CD4-positive, alpha-beta T cell (primary cell): ENCODE measurements at regions not wholly inside any gene's neighbourhood (a gene's known extent, or its start where the extent isn't known, plus 50 kb on each side); places are given as distances from the start of the nearest gene placed in this dataset.

Experiments used
- ATAC-seq: fragments of 200-7000 bp; cut with Tn5 transposase; one replicate; pipeline ENCODE4 v1.10.0; 2022; ENCODE audit warnings: mild to moderate bottlenecking; ENCODE audit not compliant: poor library complexity
- CTCF ChIA-PET: fragments of 350-600 bp; sonication (Branson Sonifier 250); formaldehyde crosslinking; loops from one replicate; lab custom pipeline; 2021; ENCODE audit warnings: antibody characterized with exemption, inconsistent platforms; lab: Charles Lee
- POLR2A ChIA-PET: fragments of 350-600 bp; sonication (Branson Sonifier 250); formaldehyde crosslinking; loops from one replicate; lab custom pipeline; 2021; ENCODE audit warnings: antibody characterized with exemption, inconsistent platforms; lab: Charles Lee
- DNase-seq, 14 experiments: peaks; one replicate each; pipeline ENCODE4 v3.0.0-alpha.2; 2013 to 2020; ENCODE audit warnings: mixed read lengths in 2 of 14
- H3K27ac ChIP-seq, 2 donors: one replicate each; pipeline versions ENCODE4 v1.5.1 to v1.7.0; 2013; ENCODE audit warnings: low read length in 2 of 2, low read depth in 1 of 2, mild to moderate bottlenecking in 1 of 2
- H3K27me3 ChIP-seq, 2 experiments: 1 replicate in 1 of 2; 2 replicates in 1 of 2; pipeline versions ENCODE4 v1.6.1 to v1.7.0; 2013; ENCODE audit warnings: low read length in 2 of 2, control low read depth in 1 of 2, mild to moderate bottlenecking in 1 of 2, moderate library complexity in 1 of 2; ENCODE audit not compliant: insufficient read depth in 2 of 2, control insufficient read depth in 1 of 2
- H3K36me3 ChIP-seq: one replicate; pipeline ENCODE4 v1.6.1; 2013; ENCODE audit warnings: low read length, control low read depth; ENCODE audit not compliant: insufficient read depth
- H3K4me1 ChIP-seq: one replicate; pipeline ENCODE4 v1.6.1; 2013; ENCODE audit warnings: low read length, control low read depth; ENCODE audit not compliant: insufficient read depth
- H3K4me3 ChIP-seq: one replicate; pipeline ENCODE4 v1.5.1; 2013; ENCODE audit warnings: mild to moderate bottlenecking, low read length, moderate library complexity
- H3K9me3 ChIP-seq, 2 experiments: 1 replicate in 1 of 2; 2 replicates in 1 of 2; pipeline versions ENCODE4 v1.6.1 to v1.7.0; 2013; ENCODE audit warnings: low read length in 2 of 2, mild to moderate bottlenecking in 2 of 2, control low read depth in 1 of 2, moderate library complexity in 1 of 2; ENCODE audit not compliant: control insufficient read depth in 1 of 2, insufficient read depth in 1 of 2
- H3K27ac Mint-ChIP-seq: one replicate; pipeline ENCODE4 v1.8.0; 2020; ENCODE audit warnings: mixed read lengths
- H3K27me3 Mint-ChIP-seq: one replicate; pipeline ENCODE4 v1.8.0; 2021; ENCODE audit warnings: mixed read lengths
- H3K36me3 Mint-ChIP-seq: one replicate; pipeline ENCODE4 v1.8.0; 2021; ENCODE audit warnings: low read depth, mixed read lengths
- H3K4me1 Mint-ChIP-seq: one replicate; pipeline ENCODE4 v1.8.0; 2021; ENCODE audit warnings: low read depth, mixed read lengths
- H3K4me3 Mint-ChIP-seq: one replicate; pipeline ENCODE4 v1.8.0; 2020; ENCODE audit warnings: mild to moderate bottlenecking, mixed read lengths
- H3K9me3 Mint-ChIP-seq: one replicate; pipeline ENCODE4 v1.8.0; 2020; ENCODE audit warnings: mixed read lengths
- CTCF ChIP-seq: fragments of 200-600 bp; IDR thresholded peaks from one replicate; pipeline ENCODE4 v1.8.0; 2022; ENCODE audit warnings: antibody characterized with exemption, mild to moderate bottlenecking
- intact Hi-C, 2 experiments: fragments of 100-400 bp; cut with DNase I in 1 of 2; cut with micrococcal nuclease in 1 of 2; formaldehyde crosslinking; loops; one replicate each; pipeline versions ENCODE4 v1.15.1 to v1.9.0; 2023 to 2025; cut with DNase I, micrococcal nuclease

- H3K4me3 Mint-ChIP-seq: no peak overlapping the region
- no peak overlapping the region for H3K27ac Mint-ChIP-seq
- H3K4me1 Mint-ChIP-seq: no peaks in the 10 kb centered on the region
- H3K27me3 Mint-ChIP-seq: no peaks in the 10 kb centered on the region
- peaks cover 2% of the 10 kb centered on the region for H3K9me3 Mint-ChIP-seq
- Histone ChIP-seq H3K4me1 (no peaks in the 10 kb centered on the region), H3K4me3 (no peak overlapping the region), H3K36me3 (no peaks in the 10 kb centered on the region), H3K27me3 (no peaks in the 10 kb centered on the region), H3K27ac (no peak overlapping the region), H3K9me3 (peaks cover 0 to 7% of the 10 kb centered on the region in 2 experiments)
- POLR2A ChIA-PET: no interaction called here
- no peaks in the 10 kb centered on the region for H3K36me3 Mint-ChIP-seq
- no peak for DNase-seq
- intact Hi-C loops: no loop called here
- CTCF ChIA-PET: no interaction called here
- no peak for TF ChIP-seq CTCF
- no peak for ATAC-seq
Observed at GRCh38 chr6:153392156-153392555, 261.1 kb upstream of the RGS17 start.

GRCh38 chr6:153373869-153374268 lies 242.8 kb upstream of the RGS17 start:
- H3K4me3 ChIP-seq: no peak overlapping the region
- ATAC-seq (no peak), DNase-seq (no peak)
- Mint-ChIP-seq H3K4me1 (no peaks in the 10 kb centered on the region), H3K27ac (no peak overlapping the region), H3K27me3 (no peaks in the 10 kb centered on the region), H3K9me3 (no peaks in the 10 kb centered on the region), H3K4me3 (no peak overlapping the region), H3K36me3 (no peaks in the 10 kb centered on the region)
- H3K27me3 ChIP-seq: no peaks in the 10 kb centered on the region
- H3K4me1 ChIP-seq: no peaks in the 10 kb centered on the region
- no peaks in the 10 kb centered on the region for H3K36me3 ChIP-seq
- intact Hi-C loops: no loop called here
- no peak overlapping the region for H3K27ac ChIP-seq
- POLR2A ChIA-PET: no interaction called here
- peaks cover 0 to 6% of the 10 kb centered on the region in 2 experiments for H3K9me3 ChIP-seq
- CTCF ChIA-PET: no interaction called here
- TF ChIP-seq CTCF: no peak

GRCh38 chr6:153368131-153368530 lies 237.0 kb upstream of the RGS17 start:
- ChIA-PET POLR2A (no interaction called here), CTCF (no interaction called here)
- Histone ChIP-seq H3K36me3 (no peaks in the 10 kb centered on the region), H3K27ac (no peak overlapping the region), H3K4me1 (no peaks in the 10 kb centered on the region), H3K4me3 (no peak overlapping the region), H3K27me3 (no peaks in the 10 kb centered on the region), H3K9me3 (peaks cover 0 to 6% of the 10 kb centered on the region in 2 experiments)
- intact Hi-C loops: no loop called here
- TF ChIP-seq CTCF: no peak
- Mint-ChIP-seq H3K36me3 (no peaks in the 10 kb centered on the region), H3K4me1 (no peaks in the 10 kb centered on the region), H3K4me3 (no peak overlapping the region), H3K9me3 (peaks cover under 1% of the 10 kb centered on the region), H3K27ac (no peak overlapping the region), H3K27me3 (peaks cover 4% of the 10 kb centered on the region)
- DNase-seq (no peak), ATAC-seq (no peak)
